Activated effector memory CD4-positive, alpha-beta T cell treated with Interleukin-2 at 50 U/mL for 16 hours (primary cell): ENCODE measurements at regions not wholly inside any gene's neighbourhood (a gene's known extent, or its start where the extent isn't known, plus 50 kb on each side); places are given as distances from the start of the nearest gene placed in this dataset.

Experiments
- DNase-seq: peaks from one replicate; pipeline ENCODE4 v3.0.0-alpha.2; 2020

- DNase-seq: no peak
Observed at GRCh38 chr5:117261948-117262571, 687.4 kb upstream of the SEMA6A start.

- DNase-seq: no peak
Observed at GRCh38 chr5:117255211-117256027, 680.8 kb upstream of the SEMA6A start.

- DNase-seq: no peak
Observed at GRCh38 chr5:117252566-117252965, 677.9 kb upstream of the SEMA6A start.

GRCh38 chr5:117249086-117249815 lies 674.6 kb upstream of the SEMA6A start:
- DNase-seq: no peak

GRCh38 chr5:117246424-117246823 lies 671.8 kb upstream of the SEMA6A start:
- no peak for DNase-seq

GRCh38 chr5:117245130-117245529 lies 670.5 kb upstream of the SEMA6A start:
- no peak for DNase-seq

- DNase-seq: no peak
Observed at GRCh38 chr5:117242028-117242427, 667.4 kb upstream of the SEMA6A start.

- DNase-seq: no peak
Observed at GRCh38 chr5:117236941-117237340, 662.3 kb upstream of the SEMA6A start.

GRCh38 chr5:117235786-117236185 lies 661.2 kb upstream of the SEMA6A start:
- no peak for DNase-seq

- DNase-seq: no peak
Observed at GRCh38 chr5:117230375-117230774, 655.8 kb upstream of the SEMA6A start.

GRCh38 chr5:117220730-117221129 lies 646.1 kb upstream of the SEMA6A start:
- no peak for DNase-seq

GRCh38 chr5:117218789-117219188 lies 644.2 kb upstream of the SEMA6A start:
- DNase-seq: no peak

GRCh38 chr5:117212866-117213265 lies 638.2 kb upstream of the SEMA6A start:
- DNase-seq: no peak

- no peak for DNase-seq
Observed at GRCh38 chr5:117210796-117211195, 636.2 kb upstream of the SEMA6A start.

- no peak for DNase-seq
Observed at GRCh38 chr5:117209479-117209878, 634.9 kb upstream of the SEMA6A start.

- no peak for DNase-seq
Observed at GRCh38 chr5:117207088-117207668, 632.6 kb upstream of the SEMA6A start.

- no peak for DNase-seq
Observed at GRCh38 chr5:117205894-117206293, 631.3 kb upstream of the SEMA6A start.

- no peak for DNase-seq
Observed at GRCh38 chr5:117204926-117205869, 630.6 kb upstream of the SEMA6A start.

- DNase-seq: no peak
Observed at GRCh38 chr5:117204404-117204803, 629.8 kb upstream of the SEMA6A start.

GRCh38 chr5:117203584-117203983 lies 629.0 kb upstream of the SEMA6A start:
- DNase-seq: no peak

- DNase-seq: no peak
Observed at GRCh38 chr5:117201001-117201400, 626.4 kb upstream of the SEMA6A start.

- no peak for DNase-seq
Observed at GRCh38 chr5:117195076-117195475, 620.5 kb upstream of the SEMA6A start.
